ENCODE measurements at regions not wholly inside any gene's neighbourhood (a gene's known extent, or its start where the extent isn't known, plus 50 kb on each side); places are given as distances from the start of the nearest gene placed in this dataset.

GRCh38 chr6:14722001-14722562 is 523.8 kb upstream of the JARID2 start:
- no peak for TF ChIP-seq CTCF (IDR thresholded peaks at IDR 0.05)
- TF ChIP-seq POLR2A (IDR thresholded peaks at IDR 0.05): no peak
